ENCODE measurements at regions not wholly inside any gene's neighbourhood (a gene's known extent, or its start where the extent isn't known, plus 50 kb on each side); places are given as distances from the start of the nearest gene placed in this dataset.

- peak; percentile 62 for DNase-seq
Observed at GRCh38 chr9:93827545-93828330, 127.4 kb downstream of the BARX1 start.

- DNase-seq: no peak
Observed at GRCh38 chr9:93826905-93827544, 128.1 kb downstream of the BARX1 start.

GRCh38 chr9:93826209-93826608 is 128.9 kb downstream of the BARX1 start:
- DNase-seq: peak; percentile 68

- no peak for DNase-seq
Observed at GRCh38 chr9:93825348-93826115, 129.6 kb downstream of the BARX1 start.

- no peak for DNase-seq
Observed at GRCh38 chr9:93824386-93825294, 130.5 kb downstream of the BARX1 start.

GRCh38 chr9:93823245-93824072 is 131.7 kb downstream of the BARX1 start:
- no peak for DNase-seq

- DNase-seq: no peak
Observed at GRCh38 chr9:93822229-93822628, 132.9 kb downstream of the BARX1 start.

- DNase-seq: no peak
Observed at GRCh38 chr9:93821307-93821703, 133.8 kb downstream of the BARX1 start.

GRCh38 chr9:93820667-93821306 is 134.4 kb downstream of the BARX1 start:
- no peak for DNase-seq

GRCh38 chr9:93819905-93820304 is 135.2 kb downstream of the BARX1 start:
- no peak for DNase-seq

- DNase-seq: no peak
Observed at GRCh38 chr9:93818827-93819472, 136.2 kb downstream of the BARX1 start.

- DNase-seq: no peak
Observed at GRCh38 chr9:93818237-93818636, 136.9 kb downstream of the BARX1 start.

- DNase-seq: no peak
Observed at GRCh38 chr9:93815677-93816076, 139.5 kb downstream of the BARX1 start.

GRCh38 chr9:93815135-93815534 is 140.0 kb downstream of the BARX1 start:
- no peak for DNase-seq

- DNase-seq: no peak
Observed at GRCh38 chr9:93814077-93814956, 140.8 kb downstream of the BARX1 start.

- DNase-seq: no peak
Observed at GRCh38 chr9:93813221-93814076, 141.7 kb downstream of the BARX1 start.

GRCh38 chr9:93812410-93812668 is 142.8 kb downstream of the BARX1 start:
- no peak for DNase-seq

GRCh38 chr9:93810028-93810971 is 144.9 kb downstream of the BARX1 start:
- no peak for DNase-seq
